SK-N-DZ (cell line): ENCODE measurements at regions not wholly inside any gene's neighbourhood (a gene's known extent, or its start where the extent isn't known, plus 50 kb on each side); places are given as distances from the start of the nearest gene placed in this dataset.

ENCODE experiments used
- small RNA-seq, 2 experiments: library from RNA; depleted of rRNA; stranded (forward); fragments of <200 nt; gene quantifications; one replicate each; pipeline ENCODE3, GENCODE V24; 2014

Small RNA genes in the stretch of these regions (small RNA-seq; reads per million reads assigned to genes)
- gene RPS20P10: 0 to 0.13 reads per million in 2 experiments
